Neural cell (in vitro differentiated cells): ENCODE measurements at regions not wholly inside any gene's neighbourhood (a gene's known extent, or its start where the extent isn't known, plus 50 kb on each side); places are given as distances from the start of the nearest gene placed in this dataset.

ENCODE experiments used
- CTCF ChIP-seq: fragments of 450-650 bp; IDR thresholded peaks from 2 replicates; pipeline ENCODE4 v1.5.1; 2014; ENCODE audit warnings: antibody characterized with exemption, mild to moderate bottlenecking, moderate library complexity; ENCODE audit not compliant: poor library complexity, severe bottlenecking
- EP300 ChIP-seq: fragments of 450-650 bp; conservative IDR thresholded peaks from 2 replicates; pipeline ENCODE4 v1.6.1; 2014; ENCODE audit warnings: antibody characterized with exemption, mild to moderate bottlenecking, moderate library complexity; ENCODE audit not compliant: poor library complexity, severe bottlenecking
- EZH2 ChIP-seq: fragments of 200-600, 300-800 bp; shearing (Covaris generic), sonication (generic); IDR thresholded peaks from 2 replicates; pipeline ENCODE4 v1.6.1; 2014; ENCODE audit warnings: antibody characterized with exemption, low read length, borderline replicate concordance, mild to moderate bottlenecking; ENCODE audit not compliant: insufficient read depth, poor library complexity, severe bottlenecking
- MXI1 ChIP-seq: fragments of 450-650 bp; conservative IDR thresholded peaks from 2 replicates; pipeline ENCODE4 v1.6.1; 2014; ENCODE audit warnings: antibody characterized with exemption, mild to moderate bottlenecking; ENCODE audit not compliant: poor library complexity, severe bottlenecking
- POLR2AphosphoS5 ChIP-seq: IDR thresholded peaks from 2 replicates; pipeline ENCODE4 v1.6.1; 2012
- RAD21 ChIP-seq: fragments of 450-650 bp; conservative IDR thresholded peaks from 2 replicates; pipeline ENCODE4 v1.6.1; 2014; ENCODE audit warnings: antibody characterized with exemption, mild to moderate bottlenecking, moderate library complexity
- SMC3 ChIP-seq: fragments of 450-650 bp; conservative IDR thresholded peaks from 2 replicates; pipeline ENCODE4 v1.6.1; 2014; ENCODE audit warnings: antibody characterized with exemption, mild to moderate bottlenecking, moderate library complexity; ENCODE audit not compliant: poor library complexity
- TAF1 ChIP-seq: IDR thresholded peaks from 2 replicates; pipeline ENCODE4 v1.6.1; 2012; ENCODE audit warnings: low read depth
- TF ChIP-seq, protein P1 (sequence below): IDR thresholded peaks from 2 replicates; pipeline ENCODE4 v1.6.1; 2012; ENCODE audit warnings: borderline replicate concordance

DNA sequence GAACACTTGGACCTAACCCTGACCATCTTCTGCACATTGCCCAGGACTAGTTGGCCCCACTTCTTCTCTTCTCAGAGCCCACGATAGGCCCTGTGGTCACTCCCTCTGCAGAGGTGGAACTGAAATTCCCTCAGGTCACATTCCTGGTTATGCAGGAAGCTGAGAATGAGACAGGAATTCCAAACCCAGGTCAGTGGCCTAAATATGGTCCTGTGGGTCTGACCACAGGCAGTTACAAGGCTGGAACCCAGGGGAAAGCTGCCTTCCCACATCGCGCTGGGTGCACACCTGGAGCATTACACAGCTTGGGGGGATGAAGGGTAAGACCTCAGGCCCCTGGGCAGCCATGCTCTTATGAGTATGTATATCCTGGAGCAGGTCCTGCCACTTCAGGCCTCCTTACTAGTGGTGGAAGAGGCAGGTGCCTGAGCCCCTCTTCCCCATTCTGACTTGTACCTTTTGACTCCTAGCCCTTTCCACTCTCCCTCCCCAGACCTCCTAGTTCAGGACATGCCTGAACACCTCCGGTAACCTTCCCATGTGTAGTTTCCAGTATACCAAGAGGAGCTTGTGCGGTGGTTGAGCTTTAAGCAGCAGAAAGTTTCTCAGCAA lies 173.5 kb downstream of the ASMT start:
- TF ChIP-seq EZH2 (no peak), CTCF (no peak), POLR2AphosphoS5 (no peak), TAF1 (no peak), RAD21 (no peak), EP300 (no peak), SMC3 (no peak), MXI1 (no peak)
- TF ChIP-seq, protein P1, sequence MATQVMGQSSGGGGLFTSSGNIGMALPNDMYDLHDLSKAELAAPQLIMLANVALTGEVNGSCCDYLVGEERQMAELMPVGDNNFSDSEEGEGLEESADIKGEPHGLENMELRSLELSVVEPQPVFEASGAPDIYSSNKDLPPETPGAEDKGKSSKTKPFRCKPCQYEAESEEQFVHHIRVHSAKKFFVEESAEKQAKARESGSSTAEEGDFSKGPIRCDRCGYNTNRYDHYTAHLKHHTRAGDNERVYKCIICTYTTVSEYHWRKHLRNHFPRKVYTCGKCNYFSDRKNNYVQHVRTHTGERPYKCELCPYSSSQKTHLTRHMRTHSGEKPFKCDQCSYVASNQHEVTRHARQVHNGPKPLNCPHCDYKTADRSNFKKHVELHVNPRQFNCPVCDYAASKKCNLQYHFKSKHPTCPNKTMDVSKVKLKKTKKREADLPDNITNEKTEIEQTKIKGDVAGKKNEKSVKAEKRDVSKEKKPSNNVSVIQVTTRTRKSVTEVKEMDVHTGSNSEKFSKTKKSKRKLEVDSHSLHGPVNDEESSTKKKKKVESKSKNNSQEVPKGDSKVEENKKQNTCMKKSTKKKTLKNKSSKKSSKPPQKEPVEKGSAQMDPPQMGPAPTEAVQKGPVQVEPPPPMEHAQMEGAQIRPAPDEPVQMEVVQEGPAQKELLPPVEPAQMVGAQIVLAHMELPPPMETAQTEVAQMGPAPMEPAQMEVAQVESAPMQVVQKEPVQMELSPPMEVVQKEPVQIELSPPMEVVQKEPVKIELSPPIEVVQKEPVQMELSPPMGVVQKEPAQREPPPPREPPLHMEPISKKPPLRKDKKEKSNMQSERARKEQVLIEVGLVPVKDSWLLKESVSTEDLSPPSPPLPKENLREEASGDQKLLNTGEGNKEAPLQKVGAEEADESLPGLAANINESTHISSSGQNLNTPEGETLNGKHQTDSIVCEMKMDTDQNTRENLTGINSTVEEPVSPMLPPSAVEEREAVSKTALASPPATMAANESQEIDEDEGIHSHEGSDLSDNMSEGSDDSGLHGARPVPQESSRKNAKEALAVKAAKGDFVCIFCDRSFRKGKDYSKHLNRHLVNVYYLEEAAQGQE, result no peak
